Pancreas (tissue), 10 donors: ENCODE measurements at regions not wholly inside any gene's neighbourhood (a gene's known extent, or its start where the extent isn't known, plus 50 kb on each side); places are given as distances from the start of the nearest gene placed in this dataset.

Experiments
- ATAC-seq, 4 donors: fragments of 200-7000 bp; cut with Tn5 transposase; one replicate each; pipeline versions ENCODE4 v1.8.0 to v1.9.1; 2020; ENCODE audit warnings: mild to moderate bottlenecking in 4 of 4, moderate library complexity in 4 of 4
- DNase-seq, 6 donors: peaks; one replicate each; pipeline ENCODE4 v3.0.0-alpha.2; 2020
- FAIRE-seq: peaks from 2 replicates; lab custom pipeline; 2012; peaks lifted over from hg19 to GRCh38; lab: Jason Lieb, UNC
- H3K27ac ChIP-seq, 4 donors: fragments of 200-600 bp; sonication (generic); 1 replicate in 3 of 4; 2 replicates in 1 of 4; pipeline versions ENCODE4 v1.5.0 to v1.8.0; 2020
- H3K27me3 ChIP-seq, 4 donors: fragments of 200-600 bp; one replicate each; pipeline ENCODE4 v1.8.0; 2021
- H3K36me3 ChIP-seq, 3 donors: fragments of 200-600 bp; sonication (generic) in 1 of 3; one replicate each; pipeline versions ENCODE4 v1.5.0 to v1.8.0; 2020 to 2021
- H3K4me1 ChIP-seq, 3 donors: fragments of 200-600 bp; one replicate each; pipeline ENCODE4 v1.8.0; 2021
- H3K4me3 ChIP-seq, 4 donors: fragments of 200-600 bp; sonication (generic) in 2 of 4; one replicate each; pipeline versions ENCODE4 v1.5.0 to v1.8.0; 2020 to 2021
- H3K9me3 ChIP-seq, 4 donors: fragments of 200-600 bp; one replicate each; pipeline ENCODE4 v1.8.0; 2021
- WGBS, 2 donors: extraction: QIAGEN DNeasy Blood & Tissue Kit; methylation state at CpG; one replicate each; pipeline ENCODE4 v1.1.7; 2013; 5-methylcytosine and 5-hydroxymethylcytosine counted together
- intact Hi-C, 3 donors: fragments of 100-400 bp; cut with DNase I; formaldehyde crosslinking; loops; one replicate each; pipeline versions ENCODE4 v1.11.1 to v1.14.2; 2022
- TF ChIP-seq, protein P1 (sequence below), 4 donors: fragments of 200-600 bp; sonication (generic) in 3 of 4; IDR thresholded peaks; one replicate each; pipeline versions ENCODE4 v1.5.0 to v1.8.0; 2021; ENCODE audit warnings: antibody characterized with exemption in 4 of 4
- donor health status: healthy with polysubstance abuse.
- donor health status: DM: no; HTN: no; CAD: no; lungs with moderate emphysema.
- donor health status: DM: no; HTN: no; CAD: no.
- donor health status: control.
- donor health status: control.
- donor health status: Bipolar disorder and iron deficiency.
- donor health status: DM: yes; HTN: yes; CAD: no.
- donor health status: DM: no; HTN: no; CAD: no.
- donor health status: DM: no; HTN: no; CAD: no.
- donor health status: DM: yes; HTN: yes; CAD: no.

- Histone ChIP-seq H3K36me3 (no peaks in the 10 kb centered on the region), H3K27ac (no peak overlapping the region), H3K4me1 (no peaks in the 10 kb centered on the region), H3K9me3 (no peaks in the 10 kb centered on the region), H3K27me3 (no peaks in the 10 kb centered on the region), H3K4me3 (no peak overlapping the region)
- DNase-seq: no peak
- intact Hi-C loops: no loop called here
- ATAC-seq: no peak
- no peak for FAIRE-seq
- TF ChIP-seq, protein P1, sequence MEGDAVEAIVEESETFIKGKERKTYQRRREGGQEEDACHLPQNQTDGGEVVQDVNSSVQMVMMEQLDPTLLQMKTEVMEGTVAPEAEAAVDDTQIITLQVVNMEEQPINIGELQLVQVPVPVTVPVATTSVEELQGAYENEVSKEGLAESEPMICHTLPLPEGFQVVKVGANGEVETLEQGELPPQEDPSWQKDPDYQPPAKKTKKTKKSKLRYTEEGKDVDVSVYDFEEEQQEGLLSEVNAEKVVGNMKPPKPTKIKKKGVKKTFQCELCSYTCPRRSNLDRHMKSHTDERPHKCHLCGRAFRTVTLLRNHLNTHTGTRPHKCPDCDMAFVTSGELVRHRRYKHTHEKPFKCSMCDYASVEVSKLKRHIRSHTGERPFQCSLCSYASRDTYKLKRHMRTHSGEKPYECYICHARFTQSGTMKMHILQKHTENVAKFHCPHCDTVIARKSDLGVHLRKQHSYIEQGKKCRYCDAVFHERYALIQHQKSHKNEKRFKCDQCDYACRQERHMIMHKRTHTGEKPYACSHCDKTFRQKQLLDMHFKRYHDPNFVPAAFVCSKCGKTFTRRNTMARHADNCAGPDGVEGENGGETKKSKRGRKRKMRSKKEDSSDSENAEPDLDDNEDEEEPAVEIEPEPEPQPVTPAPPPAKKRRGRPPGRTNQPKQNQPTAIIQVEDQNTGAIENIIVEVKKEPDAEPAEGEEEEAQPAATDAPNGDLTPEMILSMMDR (IDR thresholded peaks at IDR 0.05): no peak
- 67 to 77% methylated on average over 2 of the region's 2 CpGs for WGBS, 2 donors
Observed at GRCh38 chr2:49861821-49862220, 707.5 kb upstream of the FSHR start.

GRCh38 chr2:49860834-49861233 lies 706.5 kb upstream of the FSHR start:
- intact Hi-C loops: no loop called here
- Histone ChIP-seq H3K4me1 (no peaks in the 10 kb centered on the region), H3K27ac (no peak overlapping the region), H3K4me3 (no peak overlapping the region), H3K9me3 (no peaks in the 10 kb centered on the region), H3K36me3 (no peaks in the 10 kb centered on the region), H3K27me3 (no peaks in the 10 kb centered on the region)
- no peak for DNase-seq
- WGBS, 2 donors: 84 to 94% methylated on average over 2 of the region's 2 CpGs
- TF ChIP-seq, protein P1 (IDR thresholded peaks at IDR 0.05): no peak
- ATAC-seq: no peak
- no peak for FAIRE-seq

- TF ChIP-seq, protein P1 (IDR thresholded peaks at IDR 0.05): no peak
- H3K36me3 ChIP-seq: no peaks in the 10 kb centered on the region
- intact Hi-C loops: no loop called here
- DNase-seq (no peak), FAIRE-seq (no peak), ATAC-seq (no peak)
- no peak overlapping the region for H3K27ac ChIP-seq
- H3K27me3 ChIP-seq: no peaks in the 10 kb centered on the region
- H3K4me1 ChIP-seq: no peaks in the 10 kb centered on the region
- H3K9me3 ChIP-seq: no peaks in the 10 kb centered on the region
- WGBS, 2 donors: 48 to 62% methylated on average over 2 of the region's 2 CpGs
- H3K4me3 ChIP-seq: no peak overlapping the region
Observed at GRCh38 chr2:49860170-49860569, 705.9 kb upstream of the FSHR start.

- H3K9me3 ChIP-seq: no peaks in the 10 kb centered on the region
- no peaks in the 10 kb centered on the region for H3K36me3 ChIP-seq
- no peaks in the 10 kb centered on the region for H3K27me3 ChIP-seq
- no peaks in the 10 kb centered on the region for H3K4me1 ChIP-seq
- DNase-seq: no peak
- no peak for FAIRE-seq
- WGBS, 2 donors: 73 to 76% methylated on average over 2 of the region's 2 CpGs
- no peak overlapping the region for H3K4me3 ChIP-seq
- H3K27ac ChIP-seq: no peak overlapping the region
- intact Hi-C loops: no loop called here
- TF ChIP-seq, protein P1 (IDR thresholded peaks at IDR 0.05): no peak
- ATAC-seq: no peak
Observed at GRCh38 chr2:49858657-49859056, 704.3 kb upstream of the FSHR start.

- no peak overlapping the region for H3K4me3 ChIP-seq
Observed at GRCh38 chr2:49858113-49858490, 703.8 kb upstream of the FSHR start.

More at GRCh38 chr2:49858113-49858490, 703.8 kb upstream of the FSHR start:
- intact Hi-C loops: no loop called here
- 48 to 56% methylated on average over 3 of the region's 3 CpGs for WGBS, 2 donors
- ATAC-seq (no peak), FAIRE-seq (no peak), DNase-seq (no peak)
- Histone ChIP-seq H3K27ac (no peak overlapping the region), H3K27me3 (no peaks in the 10 kb centered on the region), H3K4me1 (no peaks in the 10 kb centered on the region), H3K9me3 (no peaks in the 10 kb centered on the region), H3K36me3 (no peaks in the 10 kb centered on the region)
- TF ChIP-seq, protein P1 (IDR thresholded peaks at IDR 0.05): no peak
